ENCODE measurements at regions not wholly inside any gene's neighbourhood (a gene's known extent, or its start where the extent isn't known, plus 50 kb on each side); places are given as distances from the start of the nearest gene placed in this dataset.

GRCh38 chr18:61222206-61222605, 111.0 kb upstream of the CDH20 start:
- TF ChIP-seq SIN3A (IDR thresholded peaks at IDR 0.05; ENCODE audit: borderline replicate concordance, insufficient read depth, low read depth, low read length) (no peak), CTCF (IDR thresholded peaks at IDR 0.05) (no peak), TCF7L2 (IDR thresholded peaks at IDR 0.05; ENCODE audit: low read depth, low read length) (no peak), POLR2AphosphoS5 (IDR thresholded peaks at IDR 0.05; ENCODE audit: low read depth, low read length) (no peak), REST (IDR thresholded peaks at IDR 0.05; ENCODE audit: insufficient read depth in 1 of 2, low read depth in 2 of 2, low read length in 1 of 2) (no peak)
- Histone ChIP-seq H3K4me3 (ENCODE audit: low read depth in 2 of 2, low read length in 2 of 2) (no peak overlapping the region), H3K27me3 (ENCODE audit: control insufficient read depth, insufficient read depth, low read length) (no peaks in the 10 kb centered on the region), H3K36me3 (ENCODE audit: control insufficient read depth, insufficient read depth, low read length) (no peaks in the 10 kb centered on the region), H3K27ac (ENCODE audit: low read length) (no peak overlapping the region), H3K4me1 (ENCODE audit: control insufficient read depth, insufficient read depth, low read length) (no peaks in the 10 kb centered on the region), H3K9me3 (ENCODE audit: control insufficient read depth, insufficient read depth, low read depth, low read length) (no peaks in the 10 kb centered on the region)
- intact Hi-C loops (cut with micrococcal nuclease; ENCODE audit: unreplicated experiment) (no loop called here), in situ Hi-C loops (cut with HindIII; ENCODE audit: low pct_unique_long_range_greater_than_20kb, low sequenced_read_pairs) (no loop called here)
- CTCF ChIA-PET, result no interaction called here
- DNase-seq (ENCODE audit: low read depth, low spot score) (no peak), ATAC-seq (no peak)
- POLR2A ChIA-PET, result no interaction called here
- no TSS peak for BruUV-seq (replicated peaks)

- in situ Hi-C loops (cut with HindIII; ENCODE audit: low pct_unique_long_range_greater_than_20kb, low sequenced_read_pairs), result no loop called here
- DNase-seq (ENCODE audit: low read depth, low spot score), result no peak
- ChIA-PET POLR2A (no interaction called here), CTCF (no interaction called here)
- Histone ChIP-seq H3K36me3 (ENCODE audit: control insufficient read depth, insufficient read depth, low read length) (no peaks in the 10 kb centered on the region), H3K4me3 (ENCODE audit: low read depth in 2 of 2, low read length in 2 of 2) (no peak overlapping the region), H3K9me3 (ENCODE audit: control insufficient read depth, insufficient read depth, low read depth, low read length) (no peaks in the 10 kb centered on the region), H3K4me1 (ENCODE audit: control insufficient read depth, insufficient read depth, low read length) (no peaks in the 10 kb centered on the region), H3K27ac (ENCODE audit: low read length) (no peak overlapping the region), H3K27me3 (ENCODE audit: control insufficient read depth, insufficient read depth, low read length) (no peaks in the 10 kb centered on the region)
- BruUV-seq (replicated peaks), result no TSS peak
- TF ChIP-seq CTCF (IDR thresholded peaks at IDR 0.05) (no peak), SIN3A (IDR thresholded peaks at IDR 0.05; ENCODE audit: borderline replicate concordance, insufficient read depth, low read depth, low read length) (no peak), POLR2AphosphoS5 (IDR thresholded peaks at IDR 0.05; ENCODE audit: low read depth, low read length) (no peak), REST (IDR thresholded peaks at IDR 0.05; ENCODE audit: insufficient read depth in 1 of 2, low read depth in 2 of 2, low read length in 1 of 2) (no peak), TCF7L2 (IDR thresholded peaks at IDR 0.05; ENCODE audit: low read depth, low read length) (no peak)
- ATAC-seq, result no peak
- intact Hi-C loops (cut with micrococcal nuclease; ENCODE audit: unreplicated experiment), result no loop called here
Observed at GRCh38 chr18:61225336-61225735, 107.9 kb upstream of the CDH20 start.
